Chondrocyte (in vitro differentiated cells): ENCODE measurements at regions not wholly inside any gene's neighbourhood (a gene's known extent, or its start where the extent isn't known, plus 50 kb on each side); places are given as distances from the start of the nearest gene placed in this dataset.

Source experiments
- DNase-seq: peaks from one replicate; pipeline ENCODE4 v3.0.0; 2021; ENCODE audit warnings: mixed read lengths, low spot score
- H3K27ac Mint-ChIP-seq: one replicate; pipeline ENCODE4 v1.8.0; 2021; ENCODE audit warnings: mild to moderate bottlenecking, moderate library complexity, mixed read lengths; ENCODE audit not compliant: unreplicated experiment
- H3K27me3 Mint-ChIP-seq: 2 replicates; pipeline ENCODE4 v1.8.0; 2021; ENCODE audit warnings: low read depth, mixed read lengths
- H3K36me3 Mint-ChIP-seq: 2 replicates; pipeline ENCODE4 v1.8.0; 2021; ENCODE audit warnings: low read depth, mixed read lengths
- H3K4me1 Mint-ChIP-seq: 2 replicates; pipeline ENCODE4 v1.8.0; 2021; ENCODE audit warnings: low read depth, mild to moderate bottlenecking, mixed read lengths
- H3K4me3 Mint-ChIP-seq: one replicate; pipeline ENCODE4 v1.8.0; 2021; ENCODE audit warnings: mild to moderate bottlenecking, moderate library complexity, mixed read lengths; ENCODE audit not compliant: unreplicated experiment
- H3K9me3 Mint-ChIP-seq: 2 replicates; pipeline ENCODE4 v1.8.0; 2021; ENCODE audit warnings: low read depth, mixed read lengths
- TF ChIP-seq, protein P1 (sequence below): fragments of 200-600 bp; sonication (generic); IDR thresholded peaks from 2 replicates; pipeline ENCODE4 v1.5.0; 2021; ENCODE audit warnings: antibody characterized with exemption, mild to moderate bottlenecking, moderate library complexity

DNA sequence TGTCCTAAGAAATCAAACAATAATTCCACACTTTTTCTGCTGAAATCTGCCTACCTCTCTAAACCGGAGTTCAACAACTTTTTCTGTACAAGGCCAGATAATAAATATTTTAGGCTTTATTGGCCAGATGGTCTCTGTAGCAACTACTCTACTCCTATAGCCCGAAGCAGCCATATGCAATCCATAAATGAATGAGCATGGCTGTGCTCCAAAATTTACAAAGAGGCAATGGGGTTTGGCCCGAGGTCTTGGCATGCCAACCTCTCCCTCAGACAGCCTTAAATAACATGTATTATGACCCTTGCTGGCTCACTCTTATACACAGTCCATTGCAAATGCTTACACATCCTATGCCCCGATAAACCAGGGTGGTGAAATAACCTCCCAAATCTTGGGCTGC is 98.6 kb upstream of the GPM6A start:
- Mint-ChIP-seq H3K4me3 (no peak overlapping the region), H3K27me3 (peaks cover 13% of the 10 kb centered on the region), H3K27ac (no peak overlapping the region), H3K4me1 (no peaks in the 10 kb centered on the region), H3K36me3 (no peaks in the 10 kb centered on the region), H3K9me3 (no peaks in the 10 kb centered on the region)
- TF ChIP-seq, protein P1, sequence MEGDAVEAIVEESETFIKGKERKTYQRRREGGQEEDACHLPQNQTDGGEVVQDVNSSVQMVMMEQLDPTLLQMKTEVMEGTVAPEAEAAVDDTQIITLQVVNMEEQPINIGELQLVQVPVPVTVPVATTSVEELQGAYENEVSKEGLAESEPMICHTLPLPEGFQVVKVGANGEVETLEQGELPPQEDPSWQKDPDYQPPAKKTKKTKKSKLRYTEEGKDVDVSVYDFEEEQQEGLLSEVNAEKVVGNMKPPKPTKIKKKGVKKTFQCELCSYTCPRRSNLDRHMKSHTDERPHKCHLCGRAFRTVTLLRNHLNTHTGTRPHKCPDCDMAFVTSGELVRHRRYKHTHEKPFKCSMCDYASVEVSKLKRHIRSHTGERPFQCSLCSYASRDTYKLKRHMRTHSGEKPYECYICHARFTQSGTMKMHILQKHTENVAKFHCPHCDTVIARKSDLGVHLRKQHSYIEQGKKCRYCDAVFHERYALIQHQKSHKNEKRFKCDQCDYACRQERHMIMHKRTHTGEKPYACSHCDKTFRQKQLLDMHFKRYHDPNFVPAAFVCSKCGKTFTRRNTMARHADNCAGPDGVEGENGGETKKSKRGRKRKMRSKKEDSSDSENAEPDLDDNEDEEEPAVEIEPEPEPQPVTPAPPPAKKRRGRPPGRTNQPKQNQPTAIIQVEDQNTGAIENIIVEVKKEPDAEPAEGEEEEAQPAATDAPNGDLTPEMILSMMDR: no peak
- DNase-seq: no peak

DNA sequence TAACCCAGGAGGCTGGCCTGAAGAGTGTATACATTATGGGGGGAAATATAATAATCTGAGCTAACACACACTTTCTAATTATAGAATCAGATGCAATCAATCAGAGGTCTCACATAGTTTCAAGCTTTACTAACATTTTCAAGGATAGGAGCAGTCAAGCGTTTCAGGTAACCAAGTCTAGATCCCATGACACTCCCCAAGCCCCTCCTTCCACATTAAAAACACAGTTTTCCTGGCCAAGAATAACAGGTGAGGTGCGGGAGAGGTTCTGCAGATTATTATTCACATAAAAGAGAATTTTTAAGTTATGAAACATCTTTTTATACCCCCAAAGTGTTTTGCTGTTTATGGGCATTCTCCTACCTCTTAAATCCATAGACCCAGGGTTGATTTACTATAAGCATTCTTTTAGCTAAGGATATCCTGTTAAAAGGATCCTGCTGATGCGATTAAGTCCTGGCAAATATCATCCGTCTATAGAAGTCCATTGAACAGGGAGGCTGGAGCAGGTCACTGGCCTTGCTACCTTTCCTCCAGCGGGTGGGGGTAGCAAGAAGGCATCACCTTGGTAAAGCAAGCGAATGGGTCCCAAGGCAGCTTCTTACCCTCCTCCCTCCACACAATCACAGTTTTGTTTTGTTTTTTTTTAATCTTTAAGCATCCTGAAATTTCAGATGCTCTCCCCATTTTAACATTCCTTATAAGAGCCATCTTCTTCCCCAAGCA is 104.7 kb upstream of the GPM6A start:
- Mint-ChIP-seq H3K9me3 (no peaks in the 10 kb centered on the region), H3K36me3 (no peaks in the 10 kb centered on the region), H3K4me3 (no peak overlapping the region), H3K27me3 (peaks cover 4% of the 10 kb centered on the region), H3K4me1 (no peaks in the 10 kb centered on the region), H3K27ac (no peak overlapping the region)
- TF ChIP-seq, protein P1: no peak
- no peak for DNase-seq

DNA sequence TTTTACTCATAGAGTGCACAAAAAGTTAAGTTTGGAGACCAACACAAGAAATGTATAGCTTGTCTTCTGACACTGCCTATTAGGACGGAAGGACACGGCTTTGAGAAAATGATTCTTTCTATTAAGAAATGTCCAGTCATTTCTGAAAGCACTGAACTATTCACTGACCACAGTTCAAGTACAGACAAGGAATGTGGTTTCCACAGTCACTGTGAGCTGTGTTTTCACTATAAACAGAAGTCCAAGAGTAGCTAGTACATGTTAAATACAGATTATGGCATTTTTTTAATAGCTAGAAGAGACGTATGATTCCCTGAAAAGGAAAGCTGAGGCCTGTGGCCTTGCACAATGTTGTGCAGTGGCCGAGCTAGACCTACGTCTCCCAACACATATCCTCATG is 115.1 kb upstream of the GPM6A start:
- no peaks in the 10 kb centered on the region for H3K9me3 Mint-ChIP-seq
- no peaks in the 10 kb centered on the region for H3K36me3 Mint-ChIP-seq
- H3K4me1 Mint-ChIP-seq: no peaks in the 10 kb centered on the region
- no peak for DNase-seq
- no peak overlapping the region for H3K27ac Mint-ChIP-seq
- no peak overlapping the region for H3K4me3 Mint-ChIP-seq
- H3K27me3 Mint-ChIP-seq: peaks cover 10% of the 10 kb centered on the region
- TF ChIP-seq, protein P1: no peak

DNA sequence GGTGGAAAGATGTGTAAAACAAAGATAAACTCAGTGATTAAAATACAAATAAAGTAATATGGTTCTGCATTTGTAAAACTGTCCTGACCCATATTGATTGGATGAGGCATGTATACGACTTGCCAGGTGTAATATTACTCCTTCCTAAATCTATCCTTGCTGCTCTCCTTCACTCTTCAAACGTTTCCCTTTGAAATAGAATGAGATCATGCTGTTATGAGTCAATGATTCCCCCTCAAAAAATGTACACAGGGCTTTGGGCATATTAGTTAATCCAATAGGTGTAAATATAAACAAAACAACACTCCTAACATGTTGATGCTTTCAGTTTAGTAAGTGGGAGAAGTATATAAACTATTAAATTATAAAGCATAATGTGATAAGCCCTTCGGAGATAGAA is 117.4 kb upstream of the GPM6A start:
- no peak overlapping the region for H3K27ac Mint-ChIP-seq
- TF ChIP-seq, protein P1: no peak
- no peaks in the 10 kb centered on the region for H3K36me3 Mint-ChIP-seq
- H3K9me3 Mint-ChIP-seq: no peaks in the 10 kb centered on the region
- no peak for DNase-seq
- no peaks in the 10 kb centered on the region for H3K4me1 Mint-ChIP-seq
- no peak overlapping the region for H3K4me3 Mint-ChIP-seq
- peaks cover 4% of the 10 kb centered on the region for H3K27me3 Mint-ChIP-seq

DNA sequence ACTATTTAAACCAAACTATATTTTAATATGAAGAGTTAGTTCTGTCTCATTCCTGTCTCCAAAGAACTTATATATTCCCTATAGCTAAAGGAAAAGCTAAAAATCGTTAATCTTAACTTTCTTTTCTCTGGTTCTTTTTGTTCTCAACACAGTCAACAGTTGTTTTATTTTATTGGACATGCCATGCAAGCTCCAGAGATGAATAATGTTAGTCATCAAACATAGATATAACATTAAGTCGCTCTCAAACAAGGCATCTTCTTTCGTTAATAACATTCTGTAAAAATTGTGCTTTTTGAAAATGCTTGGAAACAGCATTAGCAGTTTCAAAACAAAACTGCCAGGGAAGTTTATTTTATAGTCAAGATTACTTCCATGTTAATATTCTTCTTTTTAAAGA is 117.9 kb upstream of the GPM6A start:
- Mint-ChIP-seq H3K27ac (no peak overlapping the region), H3K36me3 (no peaks in the 10 kb centered on the region), H3K4me3 (no peak overlapping the region), H3K9me3 (no peaks in the 10 kb centered on the region), H3K27me3 (peaks cover 4% of the 10 kb centered on the region), H3K4me1 (no peaks in the 10 kb centered on the region)
- no peak for DNase-seq
- TF ChIP-seq, protein P1: no peak
